Lower leg skin (tissue), 3 donors: ENCODE measurements at regions not wholly inside any gene's neighbourhood (a gene's known extent, or its start where the extent isn't known, plus 50 kb on each side); places are given as distances from the start of the nearest gene placed in this dataset.

Source experiments
- CTCF ChIP-seq, 3 donors: fragments of 450-650 bp; IDR thresholded peaks; one replicate each; pipeline ENCODE4 v1.5.1; 2016; ENCODE audit warnings: antibody characterized with exemption in 3 of 3, mild to moderate bottlenecking in 3 of 3, moderate library complexity in 2 of 3
- POLR2A ChIP-seq, 2 donors: fragments of 450-650 bp; IDR thresholded peaks; one replicate each; pipeline ENCODE4 v1.6.1; 2016 to 2017; ENCODE audit warnings: antibody characterized with exemption in 2 of 2, mild to moderate bottlenecking in 1 of 2, moderate library complexity in 1 of 2

- TF ChIP-seq CTCF (IDR thresholded peaks at IDR 0.05) (no peak), POLR2A (IDR thresholded peaks at IDR 0.05) (no peak)
Observed at GRCh38 chr13:57075588-57075987, 65.1 kb upstream of the PRR20A start.
